ENCODE measurements at regions not wholly inside any gene's neighbourhood (a gene's known extent, or its start where the extent isn't known, plus 50 kb on each side); places are given as distances from the start of the nearest gene placed in this dataset.

GRCh38 chr6:141029908-141030307, 1102.8 kb upstream of the GJE1 start:
- DNase-seq: no peak

DNA sequence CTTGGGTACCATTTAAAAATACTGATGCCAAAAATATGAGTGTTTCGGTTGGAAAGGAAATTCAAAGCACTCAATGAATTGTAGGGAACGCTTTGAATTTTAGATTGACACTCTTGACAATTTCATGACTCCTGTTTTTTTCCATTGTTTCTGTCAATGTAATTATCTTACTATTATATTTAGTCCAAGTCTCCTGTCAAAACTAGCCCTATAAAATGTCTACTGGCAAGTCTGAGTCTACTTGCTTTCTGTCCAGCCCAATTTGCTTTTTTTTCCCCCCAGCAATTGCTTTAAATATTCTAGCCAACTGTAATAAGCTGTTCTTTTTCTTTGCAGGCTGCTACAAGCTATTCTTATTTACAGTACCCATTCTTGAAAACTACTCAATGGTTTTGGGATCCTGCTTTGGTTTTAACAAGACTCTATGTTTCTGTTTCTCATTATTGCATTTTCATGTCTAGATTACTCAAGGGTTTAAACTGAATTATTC, 1103.9 kb upstream of the GJE1 start:
- no peak for DNase-seq

GRCh38 chr6:141026504-141026903, 1106.2 kb upstream of the GJE1 start:
- peak; percentile 74 for DNase-seq

DNA sequence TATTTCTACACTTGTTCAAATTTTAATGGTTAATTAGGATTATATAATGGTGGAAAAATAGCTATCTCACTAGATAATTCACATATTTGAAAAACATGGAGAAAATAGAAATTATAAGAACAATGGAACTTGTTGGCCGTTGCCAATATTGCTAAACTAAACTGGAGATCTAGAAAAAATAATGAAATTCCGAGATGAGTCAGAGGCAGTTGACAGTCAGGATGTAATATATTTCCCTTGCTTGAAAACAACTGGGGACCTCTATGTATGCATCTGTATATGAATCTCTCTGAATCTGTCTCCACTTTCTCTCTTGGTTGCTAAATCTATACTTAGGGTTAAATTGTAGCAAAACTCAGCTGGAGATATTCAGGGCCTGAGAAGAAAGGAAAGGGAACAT, 1108.2 kb upstream of the GJE1 start:
- no peak for DNase-seq

GRCh38 chr6:141017941-141018340, 1114.8 kb upstream of the GJE1 start:
- no peak for DNase-seq

DNA sequence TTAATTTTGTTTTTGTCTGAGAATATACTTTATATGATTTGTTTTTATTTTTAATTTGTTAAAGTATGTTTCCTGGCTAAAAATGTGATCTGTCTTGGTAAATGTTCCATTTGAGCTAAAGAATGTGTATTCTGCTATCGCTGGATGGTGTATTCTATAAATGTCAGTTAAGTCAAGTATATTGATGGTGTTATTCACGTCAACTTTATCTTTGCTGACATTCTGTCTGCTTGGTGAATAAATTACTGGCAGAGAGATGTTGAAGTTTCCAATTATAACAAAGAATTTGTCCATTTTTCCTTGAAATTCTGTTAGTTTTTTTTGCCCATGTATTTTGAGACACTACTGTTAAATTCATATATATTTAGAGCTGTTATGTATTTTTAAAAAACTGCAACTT, 1131.8 kb upstream of the GJE1 start:
- no peak for DNase-seq

- DNase-seq: no peak
Observed at GRCh38 chr6:140993515-140993914, 1139.2 kb upstream of the GJE1 start.

DNA sequence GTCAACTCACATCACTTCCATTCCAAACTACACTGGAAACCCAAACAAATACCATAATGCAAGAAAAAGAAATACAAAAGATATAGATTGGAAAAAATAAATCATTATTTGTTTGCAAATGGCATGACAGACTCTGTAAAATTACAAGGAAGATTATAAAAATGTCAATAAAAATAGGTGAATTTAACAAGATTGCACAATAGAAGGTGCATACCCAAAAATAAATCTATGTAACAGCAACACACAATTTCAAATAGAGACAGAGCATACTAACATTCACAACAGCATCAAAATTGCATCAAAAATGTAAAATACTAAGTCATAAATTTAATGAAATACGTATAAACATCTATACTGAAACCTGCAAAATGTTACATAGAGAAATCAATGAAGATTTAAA, 1140.0 kb upstream of the GJE1 start:
- DNase-seq: no peak

DNA sequence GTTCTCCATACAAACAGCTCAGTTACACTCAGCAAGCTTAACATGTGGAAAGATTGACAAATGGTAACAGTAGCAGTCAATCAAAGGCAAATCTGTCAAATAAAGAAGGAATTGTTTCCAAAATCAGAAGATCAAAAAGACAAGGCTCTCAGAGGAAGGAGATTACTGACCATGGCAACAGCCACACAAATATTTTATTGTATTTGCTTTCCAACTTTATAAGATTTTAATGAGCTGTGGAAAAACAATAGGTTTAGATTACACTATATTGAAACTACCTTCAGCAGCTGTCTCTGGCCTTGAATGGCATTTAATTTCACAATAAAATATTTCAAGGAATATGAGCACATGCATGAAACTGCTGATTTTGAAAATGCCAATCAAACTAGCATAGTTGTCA, 1143.9 kb upstream of the GJE1 start:
- no peak for DNase-seq

DNA sequence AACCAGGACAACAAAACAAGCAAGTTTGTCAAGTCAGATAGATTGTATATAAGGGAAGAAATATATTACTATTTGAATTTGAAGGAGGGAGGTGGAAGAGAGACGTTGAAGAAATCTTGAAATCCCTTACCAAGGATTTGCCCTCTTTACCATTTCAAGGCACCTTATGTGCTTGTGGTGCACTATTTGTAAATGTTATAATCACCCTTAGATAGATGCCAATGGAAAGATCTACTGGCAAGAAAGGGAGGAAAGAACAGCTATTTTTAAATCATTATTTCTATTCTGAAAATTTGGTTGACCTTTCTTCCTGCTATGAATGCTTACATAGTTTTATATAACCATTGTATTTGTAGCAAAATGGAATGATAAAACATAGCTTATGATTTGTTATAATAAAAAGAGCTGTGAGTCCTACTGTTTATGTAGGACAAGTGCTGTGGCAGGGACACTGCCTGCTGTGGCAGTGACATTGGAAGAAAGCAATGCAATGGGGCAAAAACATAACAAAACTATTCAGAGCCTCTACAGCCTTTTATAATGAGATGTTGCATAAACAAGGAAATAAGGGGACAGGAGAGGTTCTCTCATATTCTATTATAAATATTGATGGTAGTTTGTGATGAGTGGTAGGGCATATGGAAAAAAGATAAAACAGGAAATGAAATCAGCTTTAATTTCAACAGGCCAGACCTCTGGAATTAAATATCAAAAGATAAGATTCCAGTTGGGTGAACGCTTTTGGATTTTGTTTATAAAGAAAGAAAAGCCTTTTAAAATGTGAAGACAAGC, 1145.2 kb upstream of the GJE1 start:
- no peak for DNase-seq

DNA sequence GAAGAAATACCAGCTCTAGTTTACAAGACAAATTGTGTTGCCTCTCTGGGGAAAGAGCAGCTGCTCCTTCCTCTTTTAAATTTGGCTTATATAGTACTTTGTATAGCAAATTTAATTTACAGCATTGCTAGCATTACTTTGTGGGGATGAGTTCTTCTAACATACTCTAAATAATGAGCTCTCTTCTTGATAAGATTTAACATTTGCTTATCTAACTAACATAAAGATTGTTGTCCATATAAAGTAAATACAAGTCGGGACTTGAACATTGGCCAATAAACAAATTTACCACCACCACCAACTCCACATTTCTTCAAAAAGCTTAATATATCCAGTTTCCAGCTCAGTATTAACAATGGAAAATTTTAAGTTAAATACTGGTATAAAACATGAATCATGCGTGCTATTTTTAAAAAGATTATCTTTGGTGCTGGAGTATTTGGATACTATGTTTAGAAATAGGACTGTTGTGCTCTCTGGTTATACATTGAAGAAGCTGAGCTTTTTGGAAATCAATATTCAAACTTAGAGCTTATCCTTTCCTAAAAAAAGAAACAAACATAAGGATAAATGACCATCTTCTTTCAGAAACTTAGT, 1146.9 kb upstream of the GJE1 start:
- DNase-seq: no peak

- DNase-seq: peak; percentile 60
Observed at GRCh38 chr6:140980265-140980887, 1152.3 kb upstream of the GJE1 start.

- DNase-seq: peak; percentile 93
Observed at GRCh38 chr6:140979642-140980091, 1153.1 kb upstream of the GJE1 start.

DNA sequence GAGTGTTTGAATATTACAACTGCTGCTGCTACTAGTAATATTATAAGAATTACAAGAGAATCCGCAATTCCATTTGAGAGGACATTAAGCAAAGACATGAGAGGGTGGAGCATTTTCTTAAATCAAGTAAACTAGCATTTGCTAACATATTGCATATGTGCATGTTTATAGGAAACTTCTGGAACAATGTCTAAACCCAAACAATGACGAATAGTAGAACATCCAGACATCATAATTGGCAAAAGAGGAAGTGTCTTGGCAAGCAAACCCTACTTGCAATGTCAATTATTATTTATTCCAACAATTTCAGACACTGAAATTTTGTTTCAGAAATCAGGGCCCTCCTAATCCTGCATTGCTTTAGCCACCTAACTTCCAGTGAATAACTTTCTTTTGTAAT, 1155.3 kb upstream of the GJE1 start:
- no peak for DNase-seq

DNA sequence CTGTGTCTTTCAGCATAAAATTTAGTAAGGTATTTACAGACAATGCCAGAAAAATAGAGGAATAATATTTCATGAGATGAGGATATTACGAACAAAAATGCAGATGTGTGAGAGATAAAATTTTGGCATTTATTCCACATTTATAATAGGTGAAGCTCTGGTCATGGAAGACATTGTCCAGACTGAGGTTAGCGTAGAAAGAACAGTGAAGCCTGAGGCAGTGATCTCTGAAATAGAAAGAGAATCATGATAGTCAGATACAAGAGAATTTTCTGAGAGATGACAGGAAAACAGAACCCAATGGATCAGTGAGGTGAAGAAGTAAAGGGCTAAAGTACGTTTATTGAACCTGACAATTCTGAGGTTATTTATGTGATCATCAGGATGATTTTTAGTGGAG, 1155.9 kb upstream of the GJE1 start:
- no peak for DNase-seq

DNA sequence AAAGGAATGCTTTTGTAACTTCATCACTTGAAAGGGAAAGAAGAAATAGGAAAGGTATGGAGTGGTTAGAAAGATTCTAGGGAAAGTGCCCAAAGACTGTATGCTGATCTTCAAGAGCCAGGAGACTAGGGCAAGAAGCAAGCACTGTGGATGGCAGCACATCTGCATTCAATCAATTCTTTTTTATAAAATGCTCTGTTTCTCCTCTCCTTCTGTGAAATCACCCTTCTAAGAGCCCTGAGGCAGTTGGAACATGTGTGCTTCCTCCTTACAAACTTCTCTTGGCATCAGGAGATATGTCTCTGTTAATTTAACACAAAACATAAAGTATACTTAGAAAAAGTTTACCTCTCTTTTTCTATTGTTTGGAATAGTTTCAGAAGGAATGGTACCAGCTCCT, 1162.2 kb upstream of the GJE1 start:
- DNase-seq: no peak

DNA sequence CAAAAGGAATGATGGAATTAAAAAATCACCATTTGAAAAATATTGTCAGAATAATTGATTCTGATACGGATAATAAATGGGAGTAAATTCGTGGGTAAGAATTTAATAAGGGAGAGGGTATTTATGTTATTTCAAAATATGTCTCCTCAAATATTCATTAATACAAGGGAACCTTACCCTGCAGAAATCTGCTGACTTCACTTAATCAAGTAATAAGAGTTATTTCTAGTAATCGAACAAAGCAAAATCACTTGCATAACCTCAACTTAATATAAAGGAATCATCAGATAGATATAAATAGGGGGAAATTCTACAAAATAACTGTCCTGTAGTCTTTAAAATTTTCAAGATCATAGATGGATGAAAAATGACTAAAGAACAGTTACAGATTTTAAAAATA, 1164.7 kb upstream of the GJE1 start:
- DNase-seq: no peak

GRCh38 chr6:140966676-140967075, 1166.0 kb upstream of the GJE1 start:
- no peak for DNase-seq

- no peak for DNase-seq
Observed at GRCh38 chr6:140960566-140960965, 1172.2 kb upstream of the GJE1 start.

GRCh38 chr6:140957386-140957785, 1175.3 kb upstream of the GJE1 start:
- DNase-seq: no peak

DNA sequence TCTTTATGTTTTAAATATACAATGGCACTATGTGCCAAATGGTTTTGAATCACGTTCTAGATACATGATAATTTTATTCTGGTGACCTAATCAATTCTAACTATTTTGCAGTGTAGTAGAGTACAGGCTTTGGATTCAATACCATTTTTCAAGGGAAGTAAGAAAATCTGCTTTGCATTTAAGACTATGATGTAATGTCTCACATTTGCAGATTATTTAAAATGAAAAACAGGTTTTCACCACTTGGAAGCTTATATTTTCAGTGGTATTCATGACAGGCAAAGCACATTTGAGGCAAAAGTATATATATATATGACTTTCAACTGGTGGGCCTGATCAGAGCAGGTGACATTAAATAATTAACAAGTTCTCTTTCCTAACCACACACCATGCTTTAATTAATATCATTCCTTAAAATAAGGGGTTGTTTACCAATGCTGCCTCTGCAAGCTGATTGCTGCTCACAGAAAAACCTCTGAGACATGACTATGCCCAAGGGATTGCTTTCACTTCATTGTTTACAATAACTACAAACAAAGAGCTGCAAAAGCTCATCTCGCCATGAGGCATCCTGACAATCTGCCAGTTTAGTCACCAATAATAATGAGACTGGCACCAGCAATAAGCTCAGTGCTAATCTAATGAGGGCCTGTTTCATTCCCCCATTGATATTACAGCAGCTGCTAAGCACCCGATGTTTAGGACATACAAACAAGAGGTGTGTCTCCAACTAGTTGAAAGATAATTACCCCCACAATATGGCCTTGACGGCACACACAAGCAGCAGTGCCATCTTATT, 1176.0 kb upstream of the GJE1 start:
- DNase-seq: no peak

DNA sequence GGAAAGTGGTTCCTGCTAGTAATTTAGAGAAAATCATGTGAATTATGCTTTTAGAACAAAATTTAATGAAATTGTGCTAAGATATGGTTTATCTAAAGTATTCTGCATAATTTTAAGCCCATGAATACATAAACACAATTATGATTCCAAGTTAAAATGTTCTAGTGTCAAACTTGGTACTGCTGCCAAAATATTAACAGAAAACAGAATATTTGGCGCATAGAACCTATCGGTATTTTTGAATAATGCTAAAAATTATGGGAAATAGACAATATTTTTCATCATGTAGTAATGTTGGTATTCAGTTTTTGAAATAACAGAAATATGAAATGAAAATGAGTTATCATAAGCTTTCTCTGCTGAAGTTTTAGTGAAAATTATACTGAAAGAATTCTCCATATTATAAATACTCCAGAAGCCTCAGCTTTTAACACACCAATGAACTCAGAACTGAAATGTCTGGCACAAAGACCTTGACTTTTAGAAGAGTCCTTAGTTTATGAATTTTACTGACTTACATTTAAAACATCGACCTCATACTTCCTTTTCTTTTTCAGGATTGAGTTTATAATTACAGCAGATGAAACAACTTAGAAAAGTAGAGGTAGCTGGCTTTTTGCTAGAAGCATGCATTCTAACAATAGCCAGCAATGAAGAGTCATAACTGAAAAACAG, 1192.3 kb upstream of the GJE1 start:
- DNase-seq: no peak

- no peak for DNase-seq
Observed at GRCh38 chr6:140932909-140933308, 1199.8 kb upstream of the GJE1 start.
